CD4-positive, alpha-beta T cell treated with Interleukin-6 at 100 ng/mL for 8 hours (primary cell): ENCODE measurements at regions not wholly inside any gene's neighbourhood (a gene's known extent, or its start where the extent isn't known, plus 50 kb on each side); places are given as distances from the start of the nearest gene placed in this dataset.

ENCODE experiments used
- DNase-seq: peaks from one replicate; pipeline ENCODE4 v3.0.0-alpha.2; 2020; ENCODE audit warnings: mixed read lengths, low spot score

GRCh38 chr2:18379870-18380269 lies 180.6 kb downstream of the RDH14 start:
- DNase-seq: no peak

DNA sequence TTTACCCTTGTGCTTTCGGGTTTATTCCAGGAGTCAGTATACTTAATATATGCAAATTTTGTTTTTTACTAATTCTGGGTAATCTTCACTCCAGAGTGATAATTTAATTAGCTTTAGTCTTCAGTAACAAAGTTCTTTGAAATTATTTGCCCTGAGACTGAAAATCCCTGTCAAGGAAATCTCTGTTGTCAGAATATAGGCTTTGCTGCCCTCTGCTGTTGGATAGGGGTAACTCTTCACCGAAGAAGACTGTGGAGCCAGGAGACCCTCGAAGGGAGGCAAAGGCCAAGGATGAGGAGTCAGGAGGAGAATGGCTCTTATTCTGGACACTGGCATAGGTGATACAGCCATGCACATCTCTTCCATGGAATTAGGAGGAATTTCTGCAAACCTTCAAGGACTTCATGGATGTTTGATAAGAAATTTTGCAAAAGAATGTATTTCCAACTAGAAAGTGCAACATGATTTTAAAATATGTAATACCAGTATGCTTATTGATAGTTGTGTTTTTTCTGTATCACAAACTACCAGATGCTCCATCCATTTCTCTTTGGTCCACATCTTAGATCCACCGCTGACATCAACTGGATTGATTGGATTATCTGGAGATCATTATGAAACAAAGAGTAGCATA lies 182.3 kb downstream of the RDH14 start:
- peak; percentile 7 for DNase-seq

- DNase-seq: no peak
These were observed 183.5 kb downstream of the RDH14 start for GRCh38 chr2:18376936-18377335.

DNA sequence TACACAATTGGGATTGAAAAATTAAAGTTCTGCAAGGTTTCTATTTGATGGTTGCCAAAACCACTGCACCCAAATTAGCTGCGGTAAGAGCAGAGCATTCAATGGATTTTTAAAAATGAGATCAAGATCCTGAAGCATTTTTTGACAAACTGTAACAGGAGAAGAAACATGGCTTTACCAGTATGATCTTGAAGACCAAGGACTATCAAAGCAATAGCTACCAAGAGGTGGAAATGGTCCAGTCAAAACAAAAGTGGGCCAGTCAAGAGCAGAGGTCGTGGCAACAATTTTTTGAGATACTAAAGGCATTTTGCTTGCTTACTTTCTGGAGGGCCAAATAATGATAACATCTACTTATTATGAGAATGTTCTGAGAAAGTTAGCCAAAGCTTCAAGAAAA lies 186.8 kb downstream of the RDH14 start:
- no peak for DNase-seq

DNA sequence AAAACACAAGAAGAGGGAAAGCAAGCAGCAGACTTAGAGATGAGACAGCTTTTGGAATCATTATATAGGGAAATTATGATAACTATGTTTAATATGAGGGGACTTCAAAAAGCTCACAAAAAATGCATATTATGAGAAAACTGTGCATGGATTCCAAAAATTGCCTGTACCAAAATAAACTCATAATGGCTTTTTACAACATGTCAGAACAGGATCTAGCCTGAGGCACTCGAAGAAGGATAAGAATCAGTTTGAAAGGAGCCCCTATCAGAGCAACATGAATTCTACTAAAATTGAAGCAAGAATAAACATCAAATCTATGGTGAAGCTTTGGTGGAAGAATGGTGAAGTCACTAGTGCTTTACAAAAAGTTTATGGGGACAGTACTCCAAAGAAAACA lies 187.4 kb downstream of the RDH14 start:
- DNase-seq: no peak

DNA sequence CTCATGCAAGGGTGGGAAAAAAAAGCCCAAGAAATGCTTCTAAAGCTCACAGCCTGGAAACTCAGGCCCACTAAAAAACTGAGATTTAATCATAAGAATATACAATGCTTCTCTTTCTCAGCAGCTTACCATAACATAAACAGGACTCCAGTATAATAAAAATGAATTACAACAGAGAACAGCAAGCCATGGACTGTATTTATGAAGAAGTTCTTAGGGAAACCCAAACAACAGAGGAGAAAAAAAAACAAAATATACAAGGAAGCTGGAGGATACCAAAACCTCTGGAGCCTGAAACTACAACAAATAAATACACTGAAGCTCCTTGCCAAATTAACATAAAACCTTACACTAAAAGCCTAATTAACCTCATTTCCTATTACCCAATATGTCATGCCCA lies 187.8 kb downstream of the RDH14 start:
- no peak for DNase-seq

DNA sequence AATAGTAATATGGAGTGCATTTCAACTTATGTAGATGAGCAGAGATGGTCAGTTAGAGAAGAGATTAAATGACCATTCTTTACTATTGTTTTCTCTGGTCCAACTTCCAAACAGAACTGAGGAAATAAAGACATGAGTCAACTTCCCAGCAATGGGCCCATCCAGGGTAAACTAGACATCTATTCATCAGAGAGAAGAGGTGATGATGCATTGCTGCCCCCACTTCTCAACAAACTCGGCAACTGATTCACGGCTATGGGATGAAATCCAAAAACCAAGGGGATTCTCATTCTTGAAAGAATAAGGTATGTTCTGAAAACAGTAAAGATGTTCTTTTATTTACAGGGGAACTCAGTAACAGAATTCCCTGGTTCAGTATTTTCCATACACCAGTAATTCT lies 190.7 kb downstream of the RDH14 start:
- DNase-seq: no peak

GRCh38 chr2:18368008-18368407 lies 192.4 kb downstream of the RDH14 start:
- no peak for DNase-seq

DNA sequence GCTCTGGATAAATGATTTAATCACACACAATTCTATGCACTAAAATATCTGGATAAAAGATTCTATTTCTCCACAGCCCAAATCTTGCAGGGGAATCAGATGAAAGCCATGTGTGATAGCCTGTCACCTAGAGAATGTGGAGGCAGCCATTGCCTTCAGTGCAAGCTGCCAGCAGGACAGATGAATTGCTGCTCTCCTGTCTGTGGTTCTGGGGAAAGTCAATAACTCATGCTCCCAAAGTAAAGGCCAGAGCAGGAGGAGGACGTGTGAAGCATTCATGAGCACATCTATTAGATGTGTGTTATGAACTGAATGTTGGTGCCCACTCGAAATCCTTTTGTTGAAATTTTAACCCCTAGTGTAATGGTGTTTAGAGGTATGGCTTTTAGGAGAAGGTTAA lies 195.1 kb downstream of the RDH14 start:
- no peak for DNase-seq

DNA sequence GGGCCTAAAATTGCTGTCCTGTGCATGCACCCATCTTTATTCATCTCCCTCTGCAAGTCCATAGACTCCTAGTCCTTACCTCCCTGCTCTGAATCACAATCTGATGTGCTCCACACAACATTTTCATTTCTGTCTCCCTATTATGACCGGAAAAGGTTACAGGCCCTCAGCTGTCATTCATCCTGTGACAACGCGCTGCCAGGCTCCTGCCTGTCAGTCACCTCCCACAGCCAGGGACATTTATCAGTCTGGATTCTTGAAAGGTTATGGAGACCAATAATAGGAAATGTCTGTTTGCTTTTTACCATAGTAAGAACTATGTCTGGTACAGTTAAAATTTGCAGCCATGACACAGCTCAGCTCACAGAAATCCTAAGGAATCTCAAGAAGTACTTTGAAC lies 197.1 kb downstream of the RDH14 start:
- no peak for DNase-seq

DNA sequence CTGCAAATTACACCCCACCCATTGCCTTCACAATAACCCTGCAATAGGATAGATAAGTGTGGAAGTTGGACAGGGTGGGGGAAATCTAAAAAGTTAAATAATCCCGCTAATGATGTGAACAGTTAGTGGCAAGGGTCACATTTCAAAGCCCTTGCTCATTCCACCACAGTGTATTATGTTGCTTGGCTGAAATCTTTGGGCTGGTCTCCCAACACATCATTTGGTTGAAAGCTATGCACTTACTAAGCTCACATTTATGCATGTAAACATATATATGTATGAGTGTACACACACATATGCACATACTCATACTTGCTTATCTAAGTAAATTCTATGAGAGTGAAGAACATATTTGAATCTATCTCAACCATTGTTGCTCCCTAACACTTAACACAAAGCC lies 197.8 kb downstream of the RDH14 start:
- DNase-seq: no peak

DNA sequence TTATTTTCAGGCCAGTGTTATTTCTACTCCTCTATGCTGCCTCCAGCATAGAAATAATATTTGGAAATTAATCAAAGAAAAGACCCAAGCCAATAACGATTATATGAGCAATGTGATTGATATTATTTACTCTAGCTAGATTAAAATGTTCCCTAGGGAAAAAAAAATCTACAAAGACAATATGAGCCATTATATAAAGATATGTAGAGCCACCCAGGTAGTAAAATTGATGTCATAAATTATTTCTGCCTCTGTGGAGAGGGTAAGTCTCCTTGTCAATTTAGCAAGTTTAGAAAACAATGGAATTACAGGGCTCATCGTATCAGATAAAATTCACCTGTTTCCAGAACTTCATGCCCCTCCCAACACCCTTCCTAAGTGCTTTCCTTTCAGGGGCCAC lies 202.9 kb downstream of the RDH14 start:
- no peak for DNase-seq

GRCh38 chr2:18356676-18357075 lies 203.8 kb downstream of the RDH14 start:
- no peak for DNase-seq

GRCh38 chr2:18349421-18349820 lies 211.0 kb downstream of the RDH14 start:
- DNase-seq: no peak

DNA sequence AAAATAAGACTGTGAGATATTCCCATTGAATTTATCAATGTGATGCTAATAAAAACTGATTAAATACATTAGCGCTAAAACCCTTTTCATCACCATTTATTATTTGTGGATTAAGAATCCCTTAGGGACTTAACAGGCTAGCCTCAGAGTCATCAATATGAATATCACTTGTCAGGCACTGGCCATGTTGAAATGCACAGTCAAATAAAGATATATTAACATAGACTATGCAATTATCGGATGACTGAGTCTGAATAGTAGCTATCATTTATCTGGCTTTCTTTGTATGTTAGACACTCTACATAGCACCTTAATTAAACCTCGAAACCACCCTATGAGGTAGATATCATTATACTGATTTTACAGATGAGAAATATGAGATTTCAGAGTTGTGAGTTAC lies 213.6 kb downstream of the RDH14 start:
- no peak for DNase-seq

- DNase-seq: no peak
These were observed 214.1 kb downstream of the RDH14 start for GRCh38 chr2:18346344-18346743.

GRCh38 chr2:18345848-18346247 lies 214.6 kb downstream of the RDH14 start:
- DNase-seq: no peak

GRCh38 chr2:18342901-18343300 lies 217.6 kb downstream of the RDH14 start:
- no peak for DNase-seq

DNA sequence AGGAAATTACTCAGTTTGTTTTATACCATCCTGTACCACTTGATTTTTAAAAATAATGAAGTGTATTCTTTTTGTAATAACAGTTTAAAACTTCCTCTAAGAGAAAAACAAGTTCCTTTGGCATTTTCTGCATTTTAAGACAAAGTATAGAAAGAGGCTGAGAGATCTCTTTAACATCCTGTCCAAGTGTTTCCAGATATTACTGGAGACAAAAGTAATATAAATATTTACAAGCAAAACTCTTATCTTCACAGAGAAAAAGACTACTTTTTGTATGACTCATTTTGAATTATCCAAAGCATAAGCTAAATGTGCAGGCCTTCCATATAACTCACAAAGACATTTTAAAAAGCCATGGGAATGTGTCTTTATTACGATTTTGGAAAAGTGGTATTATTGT lies 221.1 kb downstream of the RDH14 start:
- no peak for DNase-seq

DNA sequence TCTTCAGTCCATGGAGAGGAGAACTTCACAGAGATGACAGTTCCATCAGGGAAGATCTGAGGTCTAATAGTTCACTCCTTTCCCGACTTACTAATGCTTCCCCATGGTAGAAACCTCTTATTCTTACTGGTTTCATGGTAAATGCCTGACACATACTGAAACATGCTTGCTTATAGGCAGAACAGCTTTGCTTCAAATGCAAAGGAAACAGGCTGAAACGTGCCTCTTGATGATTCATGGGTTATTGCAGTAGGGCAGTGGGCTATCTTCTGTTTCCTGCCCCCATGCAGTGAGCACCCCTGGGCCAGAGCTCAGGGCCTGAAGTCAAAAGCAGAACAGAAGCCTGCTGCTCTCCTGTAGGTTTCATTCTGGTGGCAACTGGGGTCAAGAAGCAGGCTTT lies 223.5 kb downstream of the RDH14 start:
- no peak for DNase-seq

- no peak for DNase-seq
These were observed 228.0 kb downstream of the RDH14 start for GRCh38 chr2:18332477-18332876.

DNA sequence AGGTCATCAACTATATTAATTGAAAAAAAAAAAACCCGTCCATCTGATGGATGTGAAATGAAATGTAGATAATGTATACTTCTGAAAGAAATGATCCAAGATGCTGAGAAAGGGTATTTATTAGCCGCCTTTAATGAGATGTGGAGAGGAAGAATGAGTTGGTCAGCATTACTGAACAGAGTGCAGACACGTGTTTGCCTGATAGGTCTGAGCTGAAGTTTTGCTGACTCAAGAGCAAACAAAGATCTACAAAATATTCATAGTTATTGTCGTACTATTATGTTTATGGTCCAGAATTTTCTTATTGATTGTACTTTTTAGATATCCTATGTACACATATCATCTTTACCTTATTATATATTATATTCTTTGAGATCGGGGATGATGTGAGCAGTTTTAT lies 235.3 kb downstream of the RDH14 start:
- DNase-seq: no peak

DNA sequence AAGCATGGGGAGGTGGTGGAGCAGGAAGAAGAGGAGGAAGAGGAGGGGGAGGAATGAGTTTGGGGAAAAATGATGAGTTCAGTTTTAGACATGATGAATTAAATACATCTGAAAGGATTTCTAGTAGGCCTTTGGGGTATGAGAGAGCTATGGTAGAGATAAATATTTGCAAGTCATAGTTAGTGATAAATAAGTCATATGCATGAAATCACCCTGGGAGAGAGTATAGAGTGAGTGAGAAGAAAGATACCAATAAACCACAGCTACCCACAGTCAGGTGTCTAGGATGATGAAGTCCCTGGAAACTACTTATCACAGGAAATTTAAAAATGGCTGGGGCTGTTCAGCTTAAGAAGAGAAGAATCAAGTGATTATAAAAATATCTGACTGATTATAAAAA lies 240.5 kb downstream of the RDH14 start:
- no peak for DNase-seq

DNA sequence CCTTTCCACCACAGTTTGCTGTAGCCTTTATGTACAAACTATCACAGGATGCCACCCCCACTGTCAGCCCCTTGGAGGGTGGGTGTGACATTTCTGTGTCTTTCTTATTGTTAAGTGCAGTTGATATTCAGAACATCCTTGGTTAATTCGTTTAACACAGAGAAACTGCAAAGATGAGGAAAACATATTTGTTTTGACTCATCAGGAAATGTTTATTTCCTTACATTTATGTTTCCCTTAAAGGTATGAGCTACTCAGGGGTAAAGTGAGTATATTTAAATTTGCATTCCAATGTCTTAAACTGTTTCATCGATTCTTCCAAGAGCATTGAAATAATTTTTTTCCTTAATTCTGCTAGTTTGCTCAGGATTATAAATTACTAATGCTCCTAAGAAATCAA lies 243.4 kb downstream of the RDH14 start:
- no peak for DNase-seq

DNA sequence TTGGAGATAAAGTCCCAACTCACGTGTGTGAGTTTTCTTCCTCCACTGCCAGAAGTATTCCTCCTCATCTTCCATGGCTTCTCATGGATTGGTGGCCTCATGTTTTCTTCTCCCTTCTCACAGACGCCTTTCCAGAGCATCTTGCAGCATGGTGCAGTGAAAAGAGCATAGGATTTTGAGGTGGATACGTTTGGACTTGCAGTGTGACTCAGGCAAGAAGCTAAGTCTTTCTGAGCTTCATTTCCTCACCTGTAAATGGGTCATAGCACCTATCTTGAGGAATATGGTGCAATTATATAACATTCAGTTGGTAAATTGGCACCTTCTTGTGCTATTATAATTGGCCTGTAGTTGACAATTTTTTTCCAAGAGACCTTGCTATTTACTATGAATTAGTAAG lies 247.6 kb downstream of the RDH14 start:
- DNase-seq: no peak
